Activated CD4-positive, CD25-positive, alpha-beta regulatory T cell (primary cell): ENCODE measurements at regions not wholly inside any gene's neighbourhood (a gene's known extent, or its start where the extent isn't known, plus 50 kb on each side); places are given as distances from the start of the nearest gene placed in this dataset.

ENCODE experiments used
- DNase-seq, 4 experiments: peaks; one replicate each; lab custom pipeline; 2025; lab: John Stamatoyannopoulos, UW

- DNase-seq = no peak
These were observed 306.1 kb downstream of the QKI start for GRCh38 chr6:163720460-163721235.

GRCh38 chr6:163720005-163720404, 305.5 kb downstream of the QKI start:
- no peak for DNase-seq

GRCh38 chr6:163719028-163719742, 304.7 kb downstream of the QKI start:
- no peak for DNase-seq

- no peak for DNase-seq
These were observed 304.0 kb downstream of the QKI start for GRCh38 chr6:163718537-163718936.

- DNase-seq = no peak
These were observed 302.7 kb downstream of the QKI start for GRCh38 chr6:163717106-163717764.

DNA sequence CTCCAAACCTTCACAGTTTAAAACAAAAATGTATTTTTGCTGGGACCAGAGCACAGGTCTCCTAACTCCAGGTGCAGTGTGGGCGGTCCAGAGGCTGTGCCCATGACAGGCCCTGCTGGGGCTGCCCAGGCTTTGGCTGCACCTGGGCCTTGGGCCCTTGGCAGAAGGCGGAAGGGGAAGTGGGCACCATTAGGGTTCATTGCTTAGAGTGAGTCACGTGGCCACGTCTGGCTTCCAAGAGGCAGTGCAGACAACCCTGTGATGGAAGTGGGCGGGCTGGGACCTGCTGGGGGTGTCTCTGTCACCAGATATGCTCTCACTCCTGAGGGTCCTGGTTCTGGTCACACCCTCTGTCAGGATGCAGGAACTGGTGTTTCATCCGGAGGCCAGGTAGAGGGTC, 302.2 kb downstream of the QKI start:
- no peak for DNase-seq

DNA sequence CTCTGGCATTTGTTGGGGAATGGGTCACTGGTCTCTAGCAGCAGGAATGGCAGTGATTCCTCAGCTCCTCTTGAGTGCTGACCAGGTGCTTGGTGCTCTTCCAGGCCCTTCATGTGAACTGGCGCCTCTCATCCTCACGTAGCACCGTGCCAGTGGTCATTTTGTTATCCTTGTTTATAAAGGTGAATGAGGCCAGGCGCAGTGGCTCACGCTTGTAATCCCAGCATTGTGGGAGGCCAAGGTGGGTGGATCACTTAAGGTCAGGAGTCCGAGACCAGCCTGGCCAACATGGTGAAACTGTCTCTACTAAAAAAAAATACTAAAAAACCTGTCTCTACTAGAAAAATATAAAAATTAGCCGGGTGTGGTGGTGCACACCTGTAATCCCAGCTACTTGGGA, 301.3 kb downstream of the QKI start:
- no peak for DNase-seq

DNA sequence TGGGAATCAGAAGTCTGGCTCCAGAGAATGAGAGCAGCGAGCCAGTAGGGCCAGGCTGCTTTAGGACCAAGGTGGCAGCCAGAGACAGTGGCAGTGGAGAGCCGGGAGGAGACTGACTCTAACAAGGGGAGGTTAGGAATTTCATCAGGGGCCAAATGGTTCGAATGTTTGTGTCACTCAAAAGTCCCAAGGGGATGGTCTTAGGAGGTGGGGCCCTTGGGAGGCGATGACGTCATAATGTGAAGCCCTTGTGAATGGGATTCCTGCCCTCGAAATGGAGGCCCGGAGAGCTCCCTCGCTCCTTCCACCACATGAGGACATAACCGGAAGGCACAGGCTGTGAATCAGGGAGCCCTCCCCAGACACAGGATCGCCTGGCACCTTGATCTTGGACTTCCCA, 299.7 kb downstream of the QKI start:
- DNase-seq = no peak

DNA sequence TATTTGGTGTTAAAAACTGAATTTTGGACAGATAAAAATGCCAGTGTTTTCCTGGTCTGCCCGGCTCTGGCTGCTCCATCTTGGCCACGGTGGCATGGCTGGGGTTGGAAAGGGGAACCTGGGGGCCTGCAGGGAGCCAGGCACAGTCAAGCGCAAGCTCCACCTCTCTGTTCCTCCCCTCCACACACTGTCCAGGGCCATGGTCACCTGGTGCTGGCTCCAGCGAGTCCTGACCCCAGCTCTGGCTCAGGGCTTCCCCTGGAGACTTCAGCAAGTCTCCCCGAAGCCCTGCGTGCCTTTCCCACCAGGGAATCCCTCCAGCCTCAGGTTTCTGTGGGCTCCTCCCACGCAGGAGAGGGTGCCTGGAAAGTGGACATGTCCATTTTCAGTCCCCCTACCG, 298.5 kb downstream of the QKI start:
- DNase-seq = no peak

- DNase-seq = no peak
These were observed 298.0 kb downstream of the QKI start for GRCh38 chr6:163712566-163712961.

- DNase-seq = no peak
These were observed 297.4 kb downstream of the QKI start for GRCh38 chr6:163711615-163712565.

DNA sequence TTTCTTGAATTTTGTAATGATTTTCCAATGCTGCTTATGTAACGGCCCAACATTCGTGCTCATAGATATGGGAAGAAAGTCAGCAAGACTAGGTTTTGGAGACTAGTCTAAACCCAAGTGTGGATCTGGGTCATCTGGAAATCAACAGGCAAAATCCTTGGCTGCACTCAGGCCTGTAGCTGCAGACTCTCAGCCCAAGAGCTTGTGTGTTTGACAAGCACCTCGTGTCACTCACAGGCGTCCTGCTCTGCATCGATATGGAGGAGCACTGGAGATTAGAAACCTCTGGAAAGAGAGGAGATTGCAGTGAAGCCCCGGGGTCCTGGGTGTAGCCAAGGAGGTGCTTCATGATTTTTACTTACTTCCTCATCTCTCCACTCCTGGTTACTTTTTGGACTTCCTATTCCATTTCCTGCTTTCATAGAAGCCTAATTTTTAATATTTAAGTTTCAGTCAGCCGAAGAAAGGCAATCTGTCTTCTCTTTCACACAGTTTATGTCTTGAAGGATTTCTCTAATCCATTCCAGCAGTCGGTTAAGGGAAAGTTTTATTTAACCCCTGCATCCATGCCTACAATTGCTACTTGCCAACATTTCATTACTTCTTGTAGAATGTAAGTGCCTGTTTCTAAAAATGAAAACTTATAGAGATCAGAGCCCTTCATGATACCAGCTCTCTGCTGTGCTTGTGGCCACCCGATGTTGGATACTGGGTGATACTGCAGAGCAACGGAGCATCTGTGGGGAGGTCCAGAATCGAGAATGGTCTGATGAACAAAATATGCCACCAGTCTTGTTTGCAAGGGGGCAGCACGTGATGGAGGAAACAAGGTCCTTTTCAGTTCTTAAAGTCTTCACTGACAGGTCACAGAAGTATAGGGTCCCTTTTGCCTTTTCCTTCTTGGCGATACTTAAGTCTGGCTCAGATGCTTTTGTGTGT, 296.3 kb downstream of the QKI start:
- no peak for DNase-seq

DNA sequence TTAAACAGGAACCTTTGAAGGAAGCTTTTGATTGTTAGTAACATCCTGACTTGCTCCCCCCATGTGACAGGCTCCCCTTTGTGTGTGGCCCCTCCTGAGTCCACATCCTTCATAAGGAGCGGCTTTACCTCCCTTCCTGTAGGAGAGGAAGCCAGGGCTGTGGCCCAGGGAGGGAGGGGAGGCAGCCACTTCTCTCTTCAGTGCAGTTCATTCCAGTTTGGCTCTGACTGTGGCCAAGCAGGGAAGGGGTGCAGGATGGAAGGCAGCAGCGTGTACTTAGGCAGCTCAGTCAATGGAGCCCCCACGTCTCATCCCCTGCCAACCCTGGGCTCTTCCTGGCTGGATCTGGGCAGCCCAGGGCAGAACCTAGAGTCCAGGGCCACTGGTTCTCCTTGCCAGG, 295.2 kb downstream of the QKI start:
- no peak for DNase-seq

DNA sequence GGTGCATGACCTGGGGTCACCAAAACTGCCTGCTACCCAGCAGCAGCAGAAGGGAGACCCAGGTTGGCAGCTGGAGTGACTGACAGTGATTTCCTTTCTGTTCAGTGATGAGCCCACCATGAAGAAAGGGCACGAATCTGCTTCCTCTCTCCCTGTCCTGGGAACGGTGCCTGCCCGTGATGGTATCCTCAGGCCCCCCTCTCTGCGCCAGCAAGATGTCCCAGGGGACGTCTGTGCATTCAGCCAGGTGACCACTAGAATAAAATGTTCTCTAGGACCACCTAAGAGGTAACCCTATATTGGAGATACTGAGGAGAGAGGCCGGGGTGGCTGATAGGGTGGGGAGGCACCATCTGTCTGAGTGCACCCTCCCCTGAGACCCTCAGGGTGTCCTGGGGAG, 294.7 kb downstream of the QKI start:
- no peak for DNase-seq

- DNase-seq = no peak
These were observed 293.9 kb downstream of the QKI start for GRCh38 chr6:163708466-163708865.

DNA sequence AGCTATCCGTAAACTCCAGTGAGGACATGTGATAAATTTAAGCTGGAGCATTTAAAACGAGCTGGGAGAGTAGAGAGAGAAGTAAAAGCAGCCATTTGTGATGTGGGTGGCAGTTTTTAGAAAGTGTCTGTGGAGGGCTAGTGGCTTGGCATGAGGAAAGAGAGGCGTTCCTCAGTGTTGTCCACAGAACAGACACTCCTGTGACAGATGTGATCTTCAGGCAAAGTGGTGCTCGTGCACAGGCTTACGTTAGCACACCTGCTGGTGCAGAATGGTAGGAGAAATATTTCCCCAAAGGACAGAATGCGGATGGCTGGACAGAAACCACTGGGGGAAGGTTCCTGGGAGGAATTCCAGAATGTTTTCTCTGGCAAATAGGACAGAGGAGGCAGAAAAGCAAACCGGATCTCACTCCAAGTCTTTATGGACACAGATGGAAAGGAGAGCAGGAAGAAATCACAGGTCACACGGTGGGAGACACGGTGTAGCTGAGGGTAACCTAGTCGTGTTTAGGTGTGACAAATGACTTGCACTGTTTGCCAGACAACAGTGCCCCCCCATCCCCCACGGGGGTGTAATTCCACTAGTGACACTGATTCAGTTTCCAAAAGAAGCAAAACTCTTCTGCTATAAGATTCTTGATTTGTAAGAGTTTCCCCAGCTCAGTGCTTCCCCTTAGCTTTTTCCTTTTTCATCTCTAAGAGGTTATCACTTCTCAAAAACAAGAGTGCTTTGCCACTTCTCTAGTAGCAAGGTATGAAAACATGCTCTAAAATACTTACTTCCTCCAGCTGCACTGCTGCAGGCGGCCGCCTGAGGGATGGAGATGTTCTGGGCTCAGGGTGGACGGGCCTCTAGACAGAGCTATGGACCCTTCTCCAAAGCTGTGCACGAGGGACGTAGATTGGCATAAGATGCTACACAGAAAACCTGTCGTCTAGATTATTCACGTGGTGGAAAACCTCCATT, 293.2 kb downstream of the QKI start:
- DNase-seq = no peak

GRCh38 chr6:163706500-163707087, 292.1 kb downstream of the QKI start:
- no peak for DNase-seq

DNA sequence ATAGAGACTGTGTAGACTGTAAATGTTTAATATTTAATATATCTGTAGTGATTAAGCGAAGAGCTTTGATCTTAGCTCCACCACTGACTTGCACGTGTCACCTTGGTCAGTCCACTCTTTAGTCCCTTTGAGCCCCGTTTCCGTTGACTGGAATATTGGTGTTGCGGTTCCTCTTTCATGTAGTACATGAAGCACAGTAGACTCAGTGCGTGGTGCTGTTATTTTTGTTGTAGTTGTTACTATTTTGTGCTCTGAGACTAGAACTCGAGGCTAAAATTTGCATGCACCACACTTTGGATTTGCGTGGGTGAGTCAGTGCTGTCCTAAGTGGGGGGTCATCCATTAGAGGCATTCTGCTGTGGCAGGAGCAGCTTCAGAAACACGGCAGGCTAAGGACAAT, 291.4 kb downstream of the QKI start:
- DNase-seq = no peak

DNA sequence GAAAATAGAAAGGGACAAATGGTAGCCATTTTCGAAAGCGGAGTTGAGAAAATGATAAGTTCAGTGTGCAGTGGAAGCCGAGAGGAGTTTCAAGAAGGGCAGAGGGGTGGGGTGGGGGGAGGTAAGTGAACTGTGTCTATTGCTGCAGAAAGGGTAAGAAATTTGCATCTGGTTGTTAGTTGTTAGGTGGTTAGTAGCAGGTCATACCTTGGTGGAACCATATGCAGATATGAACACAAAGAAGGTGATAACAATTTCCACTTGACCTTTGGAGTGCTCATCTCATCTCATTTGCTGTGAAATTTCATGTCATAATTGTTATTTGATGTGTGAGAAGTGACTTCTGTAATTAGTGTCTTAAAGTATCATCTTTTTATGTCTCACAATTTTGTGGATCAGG, 288.2 kb downstream of the QKI start:
- no peak for DNase-seq
